Mucosa of descending colon (tissue), 3 donors: ENCODE measurements at regions not wholly inside any gene's neighbourhood (a gene's known extent, or its start where the extent isn't known, plus 50 kb on each side); places are given as distances from the start of the nearest gene placed in this dataset.

Experiments used
- ATAC-seq: fragments of 200-7000 bp; cut with Tn5 transposase; one replicate; pipeline ENCODE4 v1.9.1; 2020; ENCODE audit warnings: mild to moderate bottlenecking, moderate library complexity
- DNase-seq, 3 donors: peaks; one replicate each; pipeline ENCODE4 v3.0.0-alpha.2; 2020
- H3K36me3 ChIP-seq: fragments of 200-600 bp; one replicate; pipeline ENCODE4 v1.8.0; 2021; ENCODE audit warnings: low read depth, mild to moderate bottlenecking
- H3K4me1 ChIP-seq: fragments of 200-600 bp; one replicate; pipeline ENCODE4 v1.8.0; 2021; ENCODE audit warnings: low read depth, mild to moderate bottlenecking
- H3K4me3 ChIP-seq: fragments of 200-600 bp; one replicate; pipeline ENCODE4 v1.8.0; 2021; ENCODE audit warnings: mild to moderate bottlenecking
- H3K9me3 ChIP-seq: fragments of 200-600 bp; one replicate; pipeline ENCODE4 v1.8.0; 2021; ENCODE audit warnings: mild to moderate bottlenecking
- intact Hi-C, 2 donors: fragments of 100-400 bp; cut with DNase I in 1 of 2; cut with micrococcal nuclease in 1 of 2; formaldehyde crosslinking; loops; one replicate each; pipeline versions ENCODE4 v1.11.0 to v1.11.1; 2022; cut with DNase I, micrococcal nuclease
- TF ChIP-seq, protein P1 (sequence below): fragments of 200-600 bp; IDR thresholded peaks from one replicate; pipeline ENCODE4 v1.8.0; 2022; ENCODE audit warnings: antibody characterized with exemption, mild to moderate bottlenecking
- donor health status: DM: no; HTN: no; CAD: no; lungs with moderate emphysema.
- donor health status: DM: no; HTN: no; CAD: no.
- donor health status: DM: no; HTN: yes; CAD: no.

DNA sequence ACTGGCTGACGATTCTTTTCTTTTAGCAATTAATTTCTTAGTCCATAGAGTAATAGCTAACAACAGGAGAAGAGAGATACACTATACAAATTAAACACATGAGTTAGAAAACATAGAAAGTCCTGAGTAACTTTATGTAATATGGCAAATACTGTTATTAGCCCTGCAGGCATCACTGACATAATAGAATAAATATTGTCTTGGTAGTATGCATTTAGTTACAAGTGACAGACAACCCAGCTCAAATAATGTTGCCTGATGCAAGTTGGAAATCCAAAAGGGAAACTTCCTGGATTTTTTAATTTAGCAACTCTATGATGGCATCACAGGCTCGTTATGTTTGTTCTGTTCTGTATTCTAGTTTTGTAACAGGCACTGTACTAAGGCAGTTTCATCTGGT, 95.1 kb downstream of the DKK1 start:
- Histone ChIP-seq H3K4me1 (no peaks in the 10 kb centered on the region), H3K9me3 (no peaks in the 10 kb centered on the region), H3K36me3 (no peaks in the 10 kb centered on the region), H3K4me3 (no peak overlapping the region)
- TF ChIP-seq, protein P1, sequence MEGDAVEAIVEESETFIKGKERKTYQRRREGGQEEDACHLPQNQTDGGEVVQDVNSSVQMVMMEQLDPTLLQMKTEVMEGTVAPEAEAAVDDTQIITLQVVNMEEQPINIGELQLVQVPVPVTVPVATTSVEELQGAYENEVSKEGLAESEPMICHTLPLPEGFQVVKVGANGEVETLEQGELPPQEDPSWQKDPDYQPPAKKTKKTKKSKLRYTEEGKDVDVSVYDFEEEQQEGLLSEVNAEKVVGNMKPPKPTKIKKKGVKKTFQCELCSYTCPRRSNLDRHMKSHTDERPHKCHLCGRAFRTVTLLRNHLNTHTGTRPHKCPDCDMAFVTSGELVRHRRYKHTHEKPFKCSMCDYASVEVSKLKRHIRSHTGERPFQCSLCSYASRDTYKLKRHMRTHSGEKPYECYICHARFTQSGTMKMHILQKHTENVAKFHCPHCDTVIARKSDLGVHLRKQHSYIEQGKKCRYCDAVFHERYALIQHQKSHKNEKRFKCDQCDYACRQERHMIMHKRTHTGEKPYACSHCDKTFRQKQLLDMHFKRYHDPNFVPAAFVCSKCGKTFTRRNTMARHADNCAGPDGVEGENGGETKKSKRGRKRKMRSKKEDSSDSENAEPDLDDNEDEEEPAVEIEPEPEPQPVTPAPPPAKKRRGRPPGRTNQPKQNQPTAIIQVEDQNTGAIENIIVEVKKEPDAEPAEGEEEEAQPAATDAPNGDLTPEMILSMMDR, result no peak
- no peak for DNase-seq
- intact Hi-C loops, result no loop called here
- no peak for ATAC-seq

DNA sequence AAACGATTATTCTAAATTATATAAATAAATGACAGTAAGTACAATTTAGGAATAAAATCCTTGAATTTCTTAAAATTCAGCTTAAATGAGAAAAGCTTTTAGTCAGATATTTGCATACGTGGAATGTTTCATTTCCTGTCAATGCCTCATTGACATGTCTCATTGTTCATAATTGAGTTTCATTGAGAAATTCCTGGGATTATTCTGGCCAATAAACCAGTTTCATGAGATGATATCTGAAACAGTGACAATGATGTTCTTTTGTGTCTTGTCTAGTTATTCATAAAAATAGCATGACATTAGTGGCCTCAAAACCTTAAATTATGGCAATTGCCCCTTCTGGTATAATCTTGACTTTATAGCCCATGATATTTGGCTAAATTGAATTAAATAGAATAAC, 95.8 kb downstream of the DKK1 start:
- intact Hi-C loops, result no loop called here
- no peak overlapping the region for H3K4me3 ChIP-seq
- ATAC-seq (no peak), DNase-seq (no peak)
- H3K9me3 ChIP-seq, result no peaks in the 10 kb centered on the region
- TF ChIP-seq, protein P1, result no peak
- no peaks in the 10 kb centered on the region for H3K4me1 ChIP-seq
- H3K36me3 ChIP-seq, result no peaks in the 10 kb centered on the region

DNA sequence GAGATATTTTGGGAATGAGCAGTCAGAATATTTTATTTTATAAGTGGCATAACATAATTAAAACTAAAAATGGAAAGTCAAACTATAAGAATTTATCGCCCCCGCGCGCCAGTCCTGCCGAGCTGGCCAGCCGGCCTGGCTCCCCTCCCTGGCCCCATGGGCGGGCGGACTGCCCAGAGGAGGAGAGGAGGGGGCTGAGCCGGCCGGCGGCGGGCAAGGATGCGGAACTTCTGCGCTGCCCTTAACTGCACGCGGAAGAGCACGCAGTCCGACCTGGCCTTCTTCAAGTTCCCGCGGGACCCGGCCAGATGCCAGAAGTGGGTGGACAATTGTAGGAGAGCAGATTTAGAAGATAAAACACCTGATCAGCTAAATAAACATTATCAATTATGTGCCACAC, 96.8 kb downstream of the DKK1 start:
- H3K4me3 ChIP-seq, result no peak overlapping the region
- no peak for ATAC-seq
- no peaks in the 10 kb centered on the region for H3K4me1 ChIP-seq
- no peak for DNase-seq
- TF ChIP-seq, protein P1, result no peak
- H3K36me3 ChIP-seq, result no peaks in the 10 kb centered on the region
- H3K9me3 ChIP-seq, result no peaks in the 10 kb centered on the region
- intact Hi-C loops, result no loop called here

DNA sequence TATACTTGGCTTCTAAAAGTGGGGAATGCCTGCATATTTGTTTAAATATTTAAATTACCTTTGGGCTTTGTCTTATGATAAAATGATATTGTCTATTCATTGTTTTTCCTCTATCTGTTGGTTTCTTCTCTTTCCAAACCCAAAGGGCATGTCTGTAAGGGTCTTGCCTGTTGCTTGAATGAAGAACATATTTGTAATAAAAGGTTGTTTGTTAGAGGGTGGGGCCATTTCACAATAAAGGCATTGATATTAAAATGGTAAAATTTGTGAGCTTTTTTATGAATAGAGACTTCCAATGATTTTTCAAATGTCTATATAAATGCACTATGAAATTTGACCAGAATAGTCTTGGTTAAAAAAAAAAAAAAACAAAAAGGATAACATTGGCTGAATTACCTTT, 105.2 kb downstream of the DKK1 start:
- intact Hi-C loops, result no loop called here
- H3K4me1 ChIP-seq, result no peaks in the 10 kb centered on the region
- H3K36me3 ChIP-seq, result no peaks in the 10 kb centered on the region
- no peak overlapping the region for H3K4me3 ChIP-seq
- TF ChIP-seq, protein P1, result no peak
- ATAC-seq (no peak), DNase-seq (no peak)
- no peaks in the 10 kb centered on the region for H3K9me3 ChIP-seq

DNA sequence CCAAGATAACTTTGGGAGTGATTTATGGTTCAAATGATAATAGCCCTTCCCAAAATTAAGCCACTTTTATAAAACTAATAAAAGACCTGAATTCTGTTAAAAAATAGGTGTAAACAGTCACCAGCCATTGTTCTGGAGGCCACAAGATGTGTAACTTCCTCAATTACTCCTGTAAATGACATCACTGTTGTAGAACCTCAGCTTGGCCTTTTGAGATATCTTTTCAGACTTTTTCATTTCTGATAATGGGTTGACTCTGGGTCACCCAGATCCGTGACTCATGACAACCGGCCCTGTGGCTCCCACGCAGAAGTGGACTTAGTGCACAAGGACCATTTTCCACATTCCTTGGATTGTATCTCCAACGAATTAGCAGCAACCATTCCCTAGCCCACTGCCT, 106.6 kb downstream of the DKK1 start:
- H3K4me1 ChIP-seq, result no peaks in the 10 kb centered on the region
- TF ChIP-seq, protein P1, result no peak
- no peaks in the 10 kb centered on the region for H3K9me3 ChIP-seq
- no peaks in the 10 kb centered on the region for H3K36me3 ChIP-seq
- H3K4me3 ChIP-seq, result no peak overlapping the region
- DNase-seq, result no peak
- intact Hi-C loops, result no loop called here
- no peak for ATAC-seq

DNA sequence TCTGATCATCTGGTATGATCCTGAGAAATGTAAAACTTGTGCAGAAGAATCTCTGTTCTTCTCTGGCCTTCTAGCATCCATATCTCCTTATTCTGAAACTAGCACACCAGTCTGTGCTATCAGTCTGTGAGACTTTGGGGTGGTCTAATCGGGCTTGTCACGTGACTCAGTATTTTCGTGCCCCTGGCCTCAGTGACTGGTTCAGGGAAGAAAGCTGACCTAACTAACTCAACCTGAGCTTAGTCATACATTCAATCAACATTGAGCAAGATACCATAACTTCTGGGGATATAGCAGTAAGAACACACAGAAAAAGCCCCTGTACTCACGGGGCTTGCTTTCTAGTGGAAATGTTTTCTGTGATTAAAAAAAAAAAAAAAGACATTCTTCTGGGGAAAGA, 109.3 kb downstream of the DKK1 start:
- no peaks in the 10 kb centered on the region for H3K36me3 ChIP-seq
- H3K9me3 ChIP-seq, result no peaks in the 10 kb centered on the region
- TF ChIP-seq, protein P1, result no peak
- intact Hi-C loops, result no loop called here
- no peak overlapping the region for H3K4me3 ChIP-seq
- H3K4me1 ChIP-seq, result no peaks in the 10 kb centered on the region
- ATAC-seq, result no peak
- no peak for DNase-seq
